H1 (cell line): ENCODE measurements at regions not wholly inside any gene's neighbourhood (a gene's known extent, or its start where the extent isn't known, plus 50 kb on each side); places are given as distances from the start of the nearest gene placed in this dataset.

Experiments used
- ATF3 ChIP-seq: IDR thresholded peaks from 2 replicates; pipeline ENCODE4 v1.6.1; 2011; ENCODE audit warnings: low read depth, mild to moderate bottlenecking, low read length; ENCODE audit not compliant: insufficient read depth
- CBX5 ChIP-seq: fragments of 300-800, 300-1000 bp; sonication (generic); IDR thresholded peaks from 2 replicates; pipeline ENCODE4 v1.7.1; 2016; ENCODE audit warnings: antibody characterized with exemption, low read length, low read depth
- CEBPB ChIP-seq: IDR thresholded peaks from 2 replicates; pipeline ENCODE4 v1.6.1; 2012; ENCODE audit warnings: low read depth, low read length
- CTCF ChIP-seq, 3 experiments: IDR thresholded peaks; 1 replicate in 2 of 3; 2 replicates in 1 of 3; pipeline versions ENCODE4 v1.5.1 to v1.6.1; 2011; ENCODE audit warnings: low read length in 3 of 3, mild to moderate bottlenecking in 3 of 3, inconsistent platforms in 2 of 3, low read depth in 1 of 3, moderate library complexity in 1 of 3; ENCODE audit not compliant: insufficient read depth in 1 of 3; ENCODE audit errors: control extremely low read depth in 1 of 3
- EP300 ChIP-seq, 2 experiments: IDR thresholded peaks; 1 replicate in 1 of 2; 2 replicates in 1 of 2; pipeline ENCODE4 v1.6.1; 2011 to 2012; ENCODE audit warnings: low read depth in 2 of 2, low read length in 2 of 2, mild to moderate bottlenecking in 2 of 2, borderline replicate concordance in 1 of 2, inconsistent platforms in 1 of 2, moderate library complexity in 1 of 2
- EZH2 ChIP-seq: fragments of 200-600 bp; sonication (generic); IDR thresholded peaks from 2 replicates; pipeline ENCODE4 v1.7.1; 2012; ENCODE audit warnings: low read depth, mild to moderate bottlenecking, moderate library complexity, low read length, inconsistent platforms; ENCODE audit not compliant: severe bottlenecking
- KDM5A ChIP-seq: fragments of 200-600 bp; IDR thresholded peaks from 2 replicates; pipeline ENCODE4 v1.7.1; 2012; ENCODE audit warnings: mild to moderate bottlenecking, low read length, inconsistent platforms, mixed read lengths
- POLR2A ChIP-seq, 2 experiments: IDR thresholded peaks; 1 replicate in 1 of 2; 2 replicates in 1 of 2; pipeline ENCODE4 v1.6.1; 2011; ENCODE audit warnings: low read depth in 2 of 2, low read length in 2 of 2, mild to moderate bottlenecking in 2 of 2; ENCODE audit errors: control extremely low read depth in 1 of 2
- POLR2AphosphoS5 ChIP-seq: IDR thresholded peaks from 2 replicates; pipeline ENCODE4 v1.6.1; 2011; ENCODE audit warnings: low read depth, low read length
- RFX5 ChIP-seq: IDR thresholded peaks from 2 replicates; pipeline ENCODE4 v1.6.1; 2011; ENCODE audit warnings: low read depth, low read length, improper control_type of control experiment, borderline replicate concordance
- SP1 ChIP-seq: IDR thresholded peaks from 2 replicates; pipeline ENCODE4 v1.6.1; 2011; ENCODE audit warnings: low read depth, low read length
- SUZ12 ChIP-seq: fragments of 200-600 bp; sonication (generic); IDR thresholded peaks from 2 replicates; pipeline ENCODE4 v1.6.1; 2012; ENCODE audit warnings: mild to moderate bottlenecking, inconsistent platforms, low read length, moderate library complexity, mixed read lengths
- TCF12 ChIP-seq: IDR thresholded peaks from 2 replicates; pipeline ENCODE4 v1.6.1; 2011; ENCODE audit warnings: low read depth, mild to moderate bottlenecking, low read length
- USF2 ChIP-seq: IDR thresholded peaks from 2 replicates; pipeline ENCODE4 v1.6.1; 2011; ENCODE audit warnings: low read length, improper control_type of control experiment

- TF ChIP-seq TCF12 = no peak
- no peak for TF ChIP-seq EP300 (IDR thresholded peaks at IDR 0.05; ENCODE audit: borderline replicate concordance in 1 of 2, low read depth in 2 of 2, low read length in 2 of 2)
- no peak for TF ChIP-seq CEBPB
- no peak for TF ChIP-seq POLR2A (IDR thresholded peaks at IDR 0.05; ENCODE audit: control extremely low read depth in 1 of 2, low read depth in 2 of 2, low read length in 2 of 2)
- TF ChIP-seq CTCF (IDR thresholded peaks at IDR 0.05; ENCODE audit: control extremely low read depth in 1 of 3, insufficient read depth in 1 of 3, low read depth in 1 of 3, low read length in 3 of 3) = no peak
- TF ChIP-seq CBX5 = no peak
- TF ChIP-seq EZH2 = no peak
- TF ChIP-seq POLR2AphosphoS5 = no peak
- no peak for TF ChIP-seq USF2
- TF ChIP-seq RFX5 = no peak
- no peak for TF ChIP-seq KDM5A
- no peak for TF ChIP-seq SP1
- no peak for TF ChIP-seq SUZ12
- TF ChIP-seq ATF3 = no peak
These were observed 696.8 kb upstream of the NCAM2 start for GRCh38 chr21:20301395-20301794.
